HEK293T (cell line): ENCODE measurements at regions not wholly inside any gene's neighbourhood (a gene's known extent, or its start where the extent isn't known, plus 50 kb on each side); places are given as distances from the start of the nearest gene placed in this dataset.

Source experiments
- CTCF ChIA-PET: fragments of 350-600 bp; formaldehyde crosslinking; extraction: SDS; loops from one replicate; lab custom pipeline; 2021; ENCODE audit warnings: antibody characterized with exemption, inconsistent platforms; lab: Yijun Ruan, JAX
- POLR2A ChIA-PET: fragments of 350-600 bp; formaldehyde crosslinking; extraction: SDS; loops from one replicate; lab custom pipeline; 2020; ENCODE audit warnings: antibody characterized with exemption, inconsistent platforms; lab: Yijun Ruan, JAX
- DNase-seq: peaks from one replicate; pipeline ENCODE4 v3.0.0; 2012; ENCODE audit warnings: mixed read lengths; ENCODE audit errors: extremely low spot score
- ARNT ChIP-seq: fragments of 450-650 bp; IDR thresholded peaks from 2 replicates; pipeline ENCODE4 v1.6.1; 2017; ENCODE audit warnings: mild to moderate bottlenecking
- BHLHE40 ChIP-seq: fragments of 450-650 bp; IDR thresholded peaks from 2 replicates; pipeline ENCODE4 v1.6.1; 2016; ENCODE audit warnings: mild to moderate bottlenecking, moderate library complexity, borderline replicate concordance
- CTBP1 ChIP-seq: fragments of 450-650 bp; IDR thresholded peaks from 2 replicates; pipeline ENCODE4 v1.6.1; 2016; ENCODE audit warnings: borderline replicate concordance
- ELF4 ChIP-seq: fragments of 450-650 bp; IDR thresholded peaks from 2 replicates; pipeline ENCODE4 v1.6.1; 2017; ENCODE audit warnings: antibody characterized with exemption
- FOXA1 ChIP-seq: fragments of 450-650 bp; IDR thresholded peaks from 2 replicates; pipeline ENCODE4 v1.6.1; 2016; ENCODE audit warnings: mild to moderate bottlenecking
- FOXK2 ChIP-seq: fragments of 450-650 bp; IDR thresholded peaks from 2 replicates; pipeline ENCODE4 v1.6.1; 2016; ENCODE audit warnings: mild to moderate bottlenecking
- FOXM1 ChIP-seq: fragments of 450-650 bp; IDR thresholded peaks from 2 replicates; pipeline ENCODE4 v1.6.1; 2017; ENCODE audit warnings: mild to moderate bottlenecking, borderline replicate concordance
- HDGF ChIP-seq: fragments of 450-650 bp; IDR thresholded peaks from 2 replicates; pipeline ENCODE4 v1.6.1; 2017; ENCODE audit warnings: antibody characterized with exemption, borderline replicate concordance
- L3MBTL2 ChIP-seq: fragments of 450-650 bp; conservative IDR thresholded peaks from 2 replicates; pipeline ENCODE4 v1.6.1; 2016; ENCODE audit warnings: mild to moderate bottlenecking
- LEF1 ChIP-seq: fragments of 450-650 bp; IDR thresholded peaks from 2 replicates; pipeline ENCODE4 v1.6.1; 2017; ENCODE audit warnings: mild to moderate bottlenecking, borderline replicate concordance
- NFRKB ChIP-seq: fragments of 450-650 bp; IDR thresholded peaks from 2 replicates; pipeline ENCODE4 v1.6.1; 2016; ENCODE audit warnings: mild to moderate bottlenecking, moderate library complexity
- SP1 ChIP-seq: fragments of 450-650 bp; IDR thresholded peaks from 2 replicates; pipeline ENCODE4 v1.6.1; 2017
- SUZ12 ChIP-seq: fragments of 450-650 bp; IDR thresholded peaks from 2 replicates; pipeline ENCODE4 v1.6.1; 2016; ENCODE audit warnings: mild to moderate bottlenecking
- TARDBP ChIP-seq: fragments of 450-650 bp; IDR thresholded peaks from 2 replicates; pipeline ENCODE4 v1.6.1; 2016
- ZNF384 ChIP-seq: fragments of 450-650 bp; IDR thresholded peaks from 2 replicates; pipeline ENCODE4 v1.6.1; 2016
- TF ChIP-seq, protein P1 (sequence below): fragments of 450-650 bp; IDR thresholded peaks from 2 replicates; pipeline ENCODE4 v1.6.1; 2016

DNA sequence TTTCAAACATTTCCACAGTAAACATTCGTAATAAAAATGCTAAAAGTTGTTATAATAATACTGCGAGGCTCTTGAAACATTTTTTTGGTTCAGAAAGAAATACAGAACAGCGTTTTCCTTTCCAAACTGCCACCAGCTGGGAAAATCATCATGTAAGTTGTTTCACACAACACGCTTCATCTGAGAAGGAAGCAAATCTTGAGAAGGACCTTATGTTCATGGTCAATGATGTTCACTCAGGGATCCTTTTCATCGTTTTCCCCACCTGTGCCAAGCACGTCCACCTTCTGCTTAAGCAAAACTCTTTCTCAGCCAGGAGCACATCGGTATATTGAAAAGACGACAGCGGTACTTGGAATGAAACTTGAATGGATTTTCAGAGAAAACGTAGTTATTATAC is 274.5 kb upstream of the ELAC2 start:
- DNase-seq: no peak
- CTCF ChIA-PET: interaction anchor here (0.7 kb wide), 1 partner anchor 13 kb away, joined by 3 read pairs; no protein-coding TSS in a partner anchor
- POLR2A ChIA-PET: no interaction called here
- no peak for TF ChIP-seq TARDBP
- no peak for TF ChIP-seq L3MBTL2

DNA sequence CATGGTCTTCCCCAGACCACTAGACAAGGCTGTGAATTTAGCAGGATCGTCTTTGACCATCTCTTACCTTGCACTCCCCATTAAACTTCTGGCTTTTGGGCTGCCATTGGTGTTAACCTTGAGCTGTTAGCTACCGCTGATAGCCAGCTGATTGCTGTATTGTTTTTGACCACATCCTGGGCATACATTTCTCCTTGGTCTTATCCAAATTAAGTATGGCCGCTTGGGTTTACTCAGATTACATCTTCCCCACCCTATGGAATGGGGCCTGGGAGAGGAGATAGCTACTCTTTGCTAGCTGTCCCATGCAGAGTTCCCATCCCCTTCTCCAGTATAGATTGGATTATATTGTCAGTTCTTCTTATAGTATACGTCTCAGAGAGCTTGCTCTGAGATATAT is 270.4 kb upstream of the ELAC2 start:
- CTCF ChIA-PET: no interaction called here
- POLR2A ChIA-PET: no interaction called here
- no peak for DNase-seq
- TF ChIP-seq FOXA1: no peak
- no peak for TF ChIP-seq NFRKB
- no peak for TF ChIP-seq CTBP1

DNA sequence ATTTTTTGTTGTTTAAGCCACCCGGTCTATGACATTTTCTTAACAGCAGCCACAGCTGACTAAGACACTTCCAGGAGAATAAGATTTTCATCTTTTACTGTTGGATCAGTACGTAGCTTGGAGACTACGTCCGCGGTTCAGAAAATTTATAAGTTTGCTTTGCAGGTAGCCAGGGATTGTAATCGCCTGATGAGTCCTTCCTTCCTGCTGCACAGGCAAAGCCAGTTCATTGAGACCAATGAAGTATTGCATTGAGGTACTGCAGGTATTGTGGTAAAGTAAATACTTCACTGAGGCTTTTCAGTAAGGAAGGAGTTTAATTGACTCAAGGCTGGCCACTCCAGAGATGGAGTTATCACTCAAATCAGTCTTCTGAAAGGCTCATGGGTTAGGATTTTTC is 269.4 kb upstream of the ELAC2 start:
- CTCF ChIA-PET: no interaction called here
- POLR2A ChIA-PET: no interaction called here
- TF ChIP-seq BHLHE40: no peak
- TF ChIP-seq FOXM1: no peak
- TF ChIP-seq ZNF384: no peak
- TF ChIP-seq SUZ12: no peak
- TF ChIP-seq NFRKB: no peak
- no peak for TF ChIP-seq HDGF
- no peak for TF ChIP-seq TARDBP
- no peak for TF ChIP-seq ARNT
- TF ChIP-seq, protein P1, sequence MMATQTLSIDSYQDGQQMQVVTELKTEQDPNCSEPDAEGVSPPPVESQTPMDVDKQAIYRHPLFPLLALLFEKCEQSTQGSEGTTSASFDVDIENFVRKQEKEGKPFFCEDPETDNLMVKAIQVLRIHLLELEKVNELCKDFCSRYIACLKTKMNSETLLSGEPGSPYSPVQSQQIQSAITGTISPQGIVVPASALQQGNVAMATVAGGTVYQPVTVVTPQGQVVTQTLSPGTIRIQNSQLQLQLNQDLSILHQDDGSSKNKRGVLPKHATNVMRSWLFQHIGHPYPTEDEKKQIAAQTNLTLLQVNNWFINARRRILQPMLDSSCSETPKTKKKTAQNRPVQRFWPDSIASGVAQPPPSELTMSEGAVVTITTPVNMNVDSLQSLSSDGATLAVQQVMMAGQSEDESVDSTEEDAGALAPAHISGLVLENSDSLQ: no peak
- no peak for TF ChIP-seq CTBP1
- no peak for TF ChIP-seq LEF1
- TF ChIP-seq FOXK2: no peak
- TF ChIP-seq FOXA1: no peak
- no peak for TF ChIP-seq ELF4
- TF ChIP-seq L3MBTL2: no peak
- no peak for TF ChIP-seq SP1
- DNase-seq: no peak

DNA sequence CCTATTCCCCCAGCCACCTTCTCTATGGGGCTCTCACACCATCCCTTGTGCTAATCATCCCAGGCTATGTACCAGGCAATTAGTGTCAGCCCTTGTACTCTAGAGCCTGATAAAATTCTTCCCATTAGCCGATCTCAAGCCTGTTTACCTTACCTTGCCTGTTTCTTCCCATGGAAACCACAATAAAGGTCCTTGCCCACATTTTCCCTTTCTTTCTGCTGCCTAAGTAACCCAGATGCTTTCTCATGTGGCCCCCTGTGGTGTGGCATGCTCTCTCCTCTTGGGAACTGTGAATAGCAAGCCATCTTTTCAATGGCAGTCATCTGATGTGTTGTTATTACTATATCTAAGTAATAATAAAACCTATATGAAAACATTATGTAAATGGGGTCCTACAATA is 265.8 kb upstream of the ELAC2 start:
- ChIA-PET CTCF (no interaction called here), POLR2A (no interaction called here)

DNA sequence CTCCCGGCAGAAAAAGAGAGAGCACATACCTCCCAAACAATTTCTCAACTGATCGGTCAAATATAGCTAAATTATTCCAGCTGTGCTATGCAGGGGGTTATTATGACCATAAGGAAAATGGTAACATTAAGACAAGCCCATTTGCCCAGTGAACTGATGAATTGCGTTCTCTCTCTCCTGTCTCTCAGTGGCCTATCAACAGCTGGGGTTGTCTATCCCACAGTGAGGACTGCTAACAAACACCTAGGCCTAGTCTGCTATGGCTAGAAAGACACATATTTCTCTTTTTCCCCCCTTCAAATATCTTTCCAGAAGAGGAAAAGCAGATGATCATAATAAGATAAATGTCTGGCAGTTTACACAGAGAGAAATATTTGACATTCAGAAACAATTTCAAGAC is 263.8 kb upstream of the ELAC2 start:
- TF ChIP-seq NFRKB (no peak), FOXA1 (no peak), SUZ12 (no peak), FOXK2 (no peak), HDGF (no peak)
- POLR2A ChIA-PET: no interaction called here
- no peak for DNase-seq
- CTCF ChIA-PET: no interaction called here

More for the DNA sequence above, 265.8 kb upstream of the ELAC2 start:
- DNase-seq: no peak
- no peak for TF ChIP-seq BHLHE40
- TF ChIP-seq ELF4: no peak
- TF ChIP-seq LEF1: no peak
- TF ChIP-seq SUZ12: no peak
- no peak for TF ChIP-seq L3MBTL2
- no peak for TF ChIP-seq FOXA1
- TF ChIP-seq TARDBP: no peak
- TF ChIP-seq ZNF384: no peak
- TF ChIP-seq FOXM1: no peak
- no peak for TF ChIP-seq CTBP1
- TF ChIP-seq FOXK2: no peak
- no peak for TF ChIP-seq ARNT
- TF ChIP-seq, protein P1: no peak
- TF ChIP-seq HDGF: no peak
- TF ChIP-seq NFRKB: no peak

DNA sequence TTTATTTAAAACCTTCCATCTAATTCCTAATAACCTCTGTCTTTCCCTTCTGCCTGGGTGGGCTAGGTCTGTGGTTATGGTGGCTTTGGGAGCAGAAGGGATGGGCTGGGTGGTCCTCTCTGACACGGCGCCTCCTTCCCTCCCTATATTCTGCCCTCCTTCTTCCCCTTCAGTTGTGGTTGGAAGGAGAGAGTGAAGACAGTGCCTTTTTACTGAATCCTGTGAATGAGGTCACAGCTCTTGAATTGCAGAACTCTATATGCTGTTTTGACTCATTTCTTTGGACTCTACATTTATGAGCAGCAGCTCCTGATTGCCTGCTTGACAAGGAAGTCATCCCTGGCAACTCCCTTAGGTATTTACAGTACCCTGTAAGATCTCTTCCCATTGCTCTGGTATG is 256.0 kb upstream of the ELAC2 start:
- ChIA-PET POLR2A (no interaction called here), CTCF (no interaction called here)
- DNase-seq: no peak
- no peak for TF ChIP-seq FOXM1
- no peak for TF ChIP-seq SUZ12
- no peak for TF ChIP-seq L3MBTL2
- TF ChIP-seq NFRKB: no peak
- no peak for TF ChIP-seq ARNT
- no peak for TF ChIP-seq BHLHE40
- TF ChIP-seq FOXA1: no peak
- TF ChIP-seq TARDBP: no peak
- no peak for TF ChIP-seq FOXK2
- TF ChIP-seq HDGF: no peak
- TF ChIP-seq SP1: no peak
- no peak for TF ChIP-seq ELF4
- TF ChIP-seq, protein P1: no peak
- no peak for TF ChIP-seq ZNF384
- no peak for TF ChIP-seq CTBP1
- TF ChIP-seq LEF1: no peak

DNA sequence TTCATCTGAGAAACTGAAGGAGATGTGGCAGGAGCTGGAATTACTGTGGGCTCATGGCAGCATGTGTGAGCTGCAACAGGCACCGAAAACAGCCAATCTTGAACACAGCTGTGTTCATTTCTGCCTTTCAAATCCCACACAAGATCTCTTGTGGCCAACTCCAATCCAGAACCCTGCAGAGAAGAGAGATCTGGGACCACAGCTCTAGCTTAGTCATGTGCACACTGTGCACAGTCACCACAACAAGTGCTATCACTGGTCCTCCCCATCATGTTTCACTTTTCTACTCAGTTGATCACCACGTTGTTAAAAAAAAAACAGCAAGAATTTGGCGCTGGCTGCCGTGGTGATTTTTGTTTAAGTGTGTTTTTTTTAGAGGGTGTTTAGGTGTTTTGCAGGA is 254.5 kb upstream of the ELAC2 start:
- CTCF ChIA-PET: no interaction called here
- DNase-seq: no peak
- POLR2A ChIA-PET: no interaction called here
- TF ChIP-seq CTBP1 (no peak), HDGF (no peak)
